IMR-90 (cell line): ENCODE measurements at regions not wholly inside any gene's neighbourhood (a gene's known extent, or its start where the extent isn't known, plus 50 kb on each side); places are given as distances from the start of the nearest gene placed in this dataset.

ENCODE experiments used
- ATAC-seq: fragments of 200-7000 bp; cut with Tn5 transposase; 2 replicates; pipeline ENCODE4 v1.9.1; 2020; ENCODE audit warnings: low read depth, mild to moderate bottlenecking, moderate library complexity
- BruUV-seq: library from RNA; stranded (reverse); fragments of 400-500 nt; replicated peaks from 2 replicates; lab custom pipeline; 2021; lab: Mats Ljungman, UMichigan
- CTCF ChIA-PET: fragments of 300-600 bp; formaldehyde crosslinking; extraction: SDS; loops from one replicate; lab custom pipeline; 2021; ENCODE audit warnings: antibody characterized with exemption; lab: Yijun Ruan, JAX
- POLR2A ChIA-PET: fragments of 300-600 bp; sonication (Branson Sonifier 250); formaldehyde crosslinking; loops from one replicate; lab custom pipeline; 2022; ENCODE audit warnings: antibody characterized with exemption; ENCODE audit not compliant: unreplicated experiment; lab: Charles Lee
- DNase-seq: peaks from one replicate; pipeline ENCODE4 v3.0.0; 2013
- H2AFZ ChIP-seq: replicated peaks from 2 replicates; pipeline ENCODE3; 2013; ENCODE audit warnings: low read length, mild to moderate bottlenecking; ENCODE audit not compliant: poor library complexity
- H2AK5ac ChIP-seq: 2 replicates; pipeline ENCODE4 v1.6.1; 2013; ENCODE audit warnings: low read depth, low read length, inconsistent platforms
- H2AK9ac ChIP-seq: replicated peaks from 2 replicates; pipeline ENCODE3; 2013; ENCODE audit warnings: mild to moderate bottlenecking, low read depth, low read length, moderate library complexity; ENCODE audit not compliant: poor library complexity
- H2BK120ac ChIP-seq: 2 replicates; pipeline ENCODE4 v1.6.1; 2013; ENCODE audit warnings: low read depth, low read length, inconsistent platforms
- H2BK15ac ChIP-seq: 3 replicates; pipeline ENCODE4 v1.6.1; 2013; ENCODE audit warnings: low read depth, low read length, inconsistent platforms
- H2BK20ac ChIP-seq: 2 replicates; pipeline ENCODE4 v1.6.1; 2013; ENCODE audit warnings: low read depth, mild to moderate bottlenecking, inconsistent platforms, low read length, moderate library complexity
- H2BK5ac ChIP-seq: 2 replicates; pipeline ENCODE4 v1.6.1; 2013; ENCODE audit warnings: mild to moderate bottlenecking, low read depth, low read length, inconsistent platforms; ENCODE audit not compliant: poor library complexity, severe bottlenecking
- H3K14ac ChIP-seq: replicated peaks from 2 replicates; pipeline ENCODE4 v1.6.1; 2013; ENCODE audit warnings: low read depth, low read length, inconsistent platforms
- H3K18ac ChIP-seq: 2 replicates; pipeline ENCODE4 v1.6.1; 2013; ENCODE audit warnings: low read depth, low read length, control low read depth
- H3K23ac ChIP-seq: 2 replicates; pipeline ENCODE4 v1.6.1; 2013; ENCODE audit warnings: low read depth, low read length, inconsistent platforms
- H3K27ac ChIP-seq: 2 replicates; pipeline ENCODE4 v1.5.1; 2013; ENCODE audit warnings: mild to moderate bottlenecking, control low read depth, low read length; ENCODE audit not compliant: insufficient read depth
- H3K27me3 ChIP-seq: 2 replicates; pipeline ENCODE4 v1.6.1; 2013; ENCODE audit warnings: low read length; ENCODE audit not compliant: control insufficient read depth, insufficient read depth
- H3K36me3 ChIP-seq: 2 replicates; pipeline ENCODE4 v1.6.1; 2013; ENCODE audit warnings: low read length, mixed read lengths; ENCODE audit not compliant: control insufficient read depth, insufficient read depth
- H3K4ac ChIP-seq: 2 replicates; pipeline ENCODE4 v1.6.1; 2013; ENCODE audit warnings: low read depth, low read length, inconsistent platforms
- H3K4me1 ChIP-seq: 2 replicates; pipeline ENCODE4 v1.6.1; 2013; ENCODE audit warnings: low read length, mixed read lengths; ENCODE audit not compliant: control insufficient read depth, insufficient read depth
- H3K4me2 ChIP-seq: 2 replicates; pipeline ENCODE4 v1.6.1; 2013; ENCODE audit warnings: low read depth, mild to moderate bottlenecking, control low read depth, low read length, moderate library complexity
- H3K4me3 ChIP-seq: 2 replicates; pipeline ENCODE4 v1.5.1; 2013; ENCODE audit warnings: low read depth, mild to moderate bottlenecking, control low read depth, low read length, moderate library complexity; ENCODE audit not compliant: insufficient read depth
- H3K56ac ChIP-seq: 2 replicates; pipeline ENCODE4 v1.6.1; 2013; ENCODE audit warnings: low read length, inconsistent platforms; ENCODE audit not compliant: insufficient read depth; ENCODE audit errors: extremely low read depth
- H3K79me1 ChIP-seq, 2 experiments: 2 replicates each; pipeline ENCODE4 v1.6.1; 2013; ENCODE audit warnings: low read length in 2 of 2, inconsistent platforms in 1 of 2, low read depth in 1 of 2
- H3K9ac ChIP-seq: 2 replicates; pipeline ENCODE4 v1.6.1; 2013; ENCODE audit warnings: low read depth, low read length, control low read depth
- H3K9me1 ChIP-seq: 2 replicates; pipeline ENCODE4 v1.6.1; 2013; ENCODE audit warnings: low read length, inconsistent platforms; ENCODE audit not compliant: insufficient read depth
- H3K9me3 ChIP-seq: 2 replicates; pipeline ENCODE4 v1.6.1; 2013; ENCODE audit warnings: low read length; ENCODE audit not compliant: control insufficient read depth, insufficient read depth
- H4K20me1 ChIP-seq: 2 replicates; pipeline ENCODE4 v1.6.1; 2013; ENCODE audit warnings: low read length, inconsistent platforms; ENCODE audit not compliant: insufficient read depth
- H4K5ac ChIP-seq: 2 replicates; pipeline ENCODE4 v1.6.1; 2013; ENCODE audit warnings: mild to moderate bottlenecking, low read depth, low read length, control low read depth
- H4K8ac ChIP-seq, 2 experiments: 2 replicates each; pipeline ENCODE4 v1.6.1; 2013; ENCODE audit warnings: low read depth in 2 of 2, low read length in 2 of 2, control low read depth in 1 of 2, inconsistent platforms in 1 of 2
- H4K91ac ChIP-seq: 2 replicates; pipeline ENCODE4 v1.6.1; 2013; ENCODE audit warnings: low read depth, low read length, inconsistent platforms; ENCODE audit not compliant: insufficient read depth
- CHD1 ChIP-seq: IDR thresholded peaks from 2 replicates; pipeline ENCODE4 v1.6.1; 2012; ENCODE audit warnings: low read depth, low read length, improper control_type of control experiment
- FOS ChIP-seq: fragments of 150-350 bp; IDR thresholded peaks from 2 replicates; pipeline ENCODE4 v1.6.1; 2016; ENCODE audit warnings: low read depth, low read length
- NFE2L2 ChIP-seq: fragments of 150-350 bp; IDR thresholded peaks from 2 replicates; pipeline ENCODE4 v1.6.1; 2016; ENCODE audit warnings: low read depth, mild to moderate bottlenecking, low read length
- POLR2A ChIP-seq: IDR thresholded peaks from 2 replicates; pipeline ENCODE4 v1.6.1; 2012; ENCODE audit warnings: mild to moderate bottlenecking, low read depth, low read length
- RAD21 ChIP-seq: IDR thresholded peaks from 2 replicates; pipeline ENCODE4 v1.6.1; 2012; ENCODE audit warnings: low read length, improper control_type of control experiment
- RFX5 ChIP-seq: IDR thresholded peaks from 2 replicates; pipeline ENCODE4 v1.8.0; 2012; ENCODE audit warnings: low read depth, mild to moderate bottlenecking, low read length, moderate library complexity
- SMC3 ChIP-seq: fragments of 150-350 bp; IDR thresholded peaks from 2 replicates; pipeline ENCODE4 v1.6.1; 2016; ENCODE audit warnings: low read depth, mild to moderate bottlenecking, antibody characterized with exemption, low read length, moderate library complexity
- WGBS, 2 experiments: methylation state at CpG; one replicate each; pipeline versions ENCODE4 v1.1.5 to v1.1.7; 2013; ENCODE audit warnings: missing lambda C conversion rate in 2 of 2; ENCODE audit not compliant: insufficient read length in 1 of 2; ENCODE audit errors: extremely low coverage in 2 of 2; 5-methylcytosine and 5-hydroxymethylcytosine counted together
- dilution Hi-C: fragments of 300-500 bp; cut with HindIII; formaldehyde crosslinking; loops from one replicate; pipeline ENCODE4 v1.14.3; 2018; ENCODE audit warnings: low sequenced_read_pairs; ENCODE audit not compliant: unreplicated experiment
- in situ Hi-C: fragments of 300-500 bp; cut with MboI; formaldehyde crosslinking; loops from 3 replicates; pipeline ENCODE4 v1.14.3; 2019; ENCODE audit warnings: low sequenced_read_pairs, inconsistent platforms, mixed read lengths
- intact Hi-C: fragments of 100-400 bp; cut with micrococcal nuclease; formaldehyde crosslinking; loops from 2 replicates; pipeline ENCODE4 v1.10.0; 2022

GRCh38 chr3:6578526-6578925, 282.4 kb upstream of the GRM7 start:
- no CpG with 5 or more reads among the region's 1 CpG for WGBS, 2 experiments
- no peaks in the 10 kb centered on the region for H3K27me3 ChIP-seq
- no peaks in the 10 kb centered on the region for H3K79me1 ChIP-seq
- no peak overlapping the region for H3K56ac ChIP-seq
- H3K9ac ChIP-seq, result no peak overlapping the region
- no peak overlapping the region for H2AK9ac ChIP-seq
- no peak overlapping the region for H3K4ac ChIP-seq
- no peaks in the 10 kb centered on the region for H3K9me1 ChIP-seq
- dilution Hi-C loops, result no loop called here
- H4K20me1 ChIP-seq, result no peaks in the 10 kb centered on the region
- H4K91ac ChIP-seq, result no peak overlapping the region
- H3K23ac ChIP-seq, result no peak overlapping the region
- H3K4me3 ChIP-seq, result no peak overlapping the region
- ATAC-seq, result no peak
- intact Hi-C loops, result no loop called here
- no peak overlapping the region for H2AK5ac ChIP-seq
- H2BK15ac ChIP-seq, result no peak overlapping the region
- DNase-seq, result no peak
- H3K27ac ChIP-seq, result no peak overlapping the region
- H3K36me3 ChIP-seq, result no peaks in the 10 kb centered on the region
- H3K4me1 ChIP-seq, result no peaks in the 10 kb centered on the region
- TF ChIP-seq POLR2A (no peak), RAD21 (no peak), CHD1 (no peak), FOS (no peak), RFX5 (no peak), SMC3 (no peak), NFE2L2 (no peak)
- H2AFZ ChIP-seq, result no peak overlapping the region
- BruUV-seq, result no TSS peak
- H3K4me2 ChIP-seq, result no peak overlapping the region
- H4K5ac ChIP-seq, result no peak overlapping the region
- CTCF ChIA-PET, result no interaction called here
- in situ Hi-C loops, result no loop called here
- H3K18ac ChIP-seq, result no peak overlapping the region
- no peak overlapping the region for H2BK5ac ChIP-seq
- H4K8ac ChIP-seq, result no peak overlapping the region
- no peak overlapping the region for H2BK20ac ChIP-seq
- H2BK120ac ChIP-seq, result no peak overlapping the region
- no peak overlapping the region for H3K14ac ChIP-seq
- POLR2A ChIA-PET, result no interaction called here
- H3K9me3 ChIP-seq, result no peaks in the 10 kb centered on the region; the same call in 1 of the 2 replicates
